NCI-H2107 (cell line): ENCODE measurements at regions not wholly inside any gene's neighbourhood (a gene's known extent, or its start where the extent isn't known, plus 50 kb on each side); places are given as distances from the start of the nearest gene placed in this dataset.

ENCODE experiments used
- DNase-seq: peaks from one replicate; lab custom pipeline; 2025; lab: John Stamatoyannopoulos, UW

GRCh38 chr14:51307551-51307950 lies 67.5 kb downstream of the TMX1 start:
- DNase-seq, result no peak

DNA sequence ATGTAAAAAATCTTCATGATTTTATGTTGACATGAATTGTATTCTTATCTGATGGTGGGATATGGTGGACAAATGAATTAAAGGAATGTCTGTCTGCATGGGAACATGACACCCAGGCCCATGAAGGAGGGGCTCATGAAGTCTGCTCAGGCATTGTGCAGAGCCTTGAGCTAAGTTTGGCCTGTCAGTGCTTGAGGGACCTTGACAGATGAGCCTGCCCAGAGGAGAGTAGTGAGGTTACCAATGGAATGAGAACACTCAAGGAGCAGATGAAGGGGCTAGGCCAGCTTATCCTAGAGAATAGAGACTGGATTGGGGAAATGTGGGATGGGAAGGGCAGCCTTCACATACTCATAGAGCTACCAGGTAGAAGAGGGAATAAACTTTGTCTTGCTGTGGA lies 68.8 kb downstream of the TMX1 start:
- DNase-seq, result no peak

- no peak for DNase-seq
Observed at GRCh38 chr14:51310505-51310944, 70.5 kb downstream of the TMX1 start.

- DNase-seq, result no peak
Observed at GRCh38 chr14:51314321-51315015, 74.4 kb downstream of the TMX1 start.

DNA sequence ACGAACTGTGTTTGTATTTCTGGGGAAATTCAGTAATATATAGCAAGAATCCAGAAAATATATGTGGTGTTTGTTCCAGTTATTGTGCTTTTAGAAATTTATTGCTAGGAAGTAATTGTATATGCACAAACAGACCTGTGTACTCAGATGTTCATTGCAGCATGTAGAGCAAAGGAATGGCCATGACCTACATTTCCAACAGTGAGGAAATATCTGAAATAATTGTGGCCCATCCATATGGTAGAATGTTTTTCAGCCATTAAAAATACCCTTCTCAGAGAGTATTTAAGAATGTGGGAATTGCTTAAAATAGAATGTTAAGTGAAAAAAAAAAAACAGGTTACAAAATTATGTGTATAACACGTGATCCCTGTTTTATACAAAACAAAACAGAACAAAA lies 77.3 kb downstream of the TMX1 start:
- no peak for DNase-seq

DNA sequence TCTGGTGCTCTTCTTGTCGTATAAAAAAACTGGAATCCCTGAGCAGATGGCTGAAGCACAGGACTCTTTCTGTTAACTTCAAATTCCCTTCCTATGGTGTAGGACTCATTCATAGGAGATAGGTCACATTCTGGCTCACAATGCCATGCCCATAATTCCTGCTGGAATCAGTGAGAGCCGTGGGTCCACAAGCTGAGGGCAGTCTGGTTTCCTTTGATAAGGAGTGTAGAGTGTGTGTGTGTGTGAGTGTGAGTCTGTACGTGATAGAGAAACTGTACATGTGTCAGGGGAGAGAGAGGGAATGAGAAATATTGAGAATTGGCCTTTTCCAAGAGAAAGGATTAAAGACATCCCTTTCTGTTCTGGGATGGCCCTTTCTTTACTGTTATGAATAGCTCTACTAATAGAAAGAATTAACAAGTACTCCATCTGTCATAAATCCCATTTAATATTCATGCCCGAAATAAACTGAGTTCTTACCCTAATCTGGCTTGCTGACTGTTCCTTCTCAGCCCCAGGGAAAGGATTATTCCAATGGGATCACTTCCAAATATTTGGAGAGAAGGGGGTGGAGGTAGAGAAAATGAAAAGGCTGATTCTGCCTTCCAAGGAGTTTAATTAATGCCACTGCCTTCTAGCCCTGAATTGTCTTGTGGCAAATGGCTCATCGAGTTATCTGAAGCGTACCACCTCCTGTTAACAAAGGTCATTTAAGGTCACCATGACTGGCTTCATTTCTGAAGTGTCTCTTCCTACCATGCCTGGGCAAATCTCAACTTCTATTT lies 79.0 kb downstream of the TMX1 start:
- no peak for DNase-seq

DNA sequence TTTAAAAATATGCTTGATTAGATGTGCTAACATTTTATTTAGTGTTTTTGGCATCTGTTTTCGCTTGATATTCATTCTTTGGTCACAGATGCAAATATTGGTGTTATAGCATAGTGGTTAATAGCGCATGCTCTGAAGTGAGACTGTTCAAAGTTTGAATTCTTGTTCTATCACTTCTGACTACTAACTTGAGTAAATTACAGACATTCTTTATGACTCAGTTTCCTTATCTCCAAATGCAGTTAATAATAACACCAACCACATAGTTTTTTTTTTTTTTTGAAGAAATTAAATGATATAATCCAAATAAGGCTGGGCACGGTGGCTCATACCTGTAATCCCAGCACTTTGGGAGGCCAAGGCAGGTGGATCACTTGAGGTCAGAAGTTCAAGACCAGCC lies 81.0 kb downstream of the TMX1 start:
- DNase-seq, result no peak

DNA sequence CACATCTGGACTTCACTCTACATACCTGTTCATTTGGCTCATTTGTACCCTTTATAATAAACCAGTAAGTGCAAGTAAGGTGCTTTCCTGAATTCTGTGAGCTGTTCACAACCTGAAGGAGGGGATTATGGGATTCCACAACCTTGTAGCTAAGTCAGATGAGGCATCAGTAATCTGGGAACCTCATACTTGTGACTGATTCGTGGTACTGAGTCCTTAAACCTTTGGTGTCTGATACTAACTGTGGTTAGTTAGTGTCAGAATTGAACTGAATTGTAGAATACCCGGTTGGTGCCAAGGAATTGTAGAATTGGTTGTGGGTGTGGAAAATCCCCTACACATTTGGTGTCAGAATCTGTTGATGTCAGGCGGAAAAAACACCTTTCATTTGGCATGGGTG lies 83.4 kb downstream of the TMX1 start:
- DNase-seq, result no peak

DNA sequence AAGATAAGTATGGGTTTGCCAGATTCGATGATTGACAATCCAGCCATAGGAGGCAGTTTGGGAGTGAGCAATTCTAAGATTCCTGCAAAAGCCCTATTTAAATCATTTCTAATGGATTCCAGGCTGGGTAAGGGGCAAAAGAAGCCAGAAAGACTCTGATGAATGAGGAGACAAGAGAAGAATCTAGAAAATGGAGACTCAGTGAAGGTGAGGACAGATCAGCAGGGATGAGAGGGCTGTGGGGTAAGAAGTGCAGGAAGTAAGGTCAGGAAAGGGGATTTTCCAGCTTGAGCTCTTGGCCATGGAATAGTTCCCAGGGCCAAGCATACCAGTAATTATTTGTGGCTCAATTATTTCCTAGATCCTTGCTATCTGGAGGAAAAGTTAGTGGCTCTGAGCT lies 87.3 kb downstream of the TMX1 start:
- no peak for DNase-seq

GRCh38 chr14:51328064-51328771 lies 88.2 kb downstream of the TMX1 start:
- peak; percentile 14 for DNase-seq

DNA sequence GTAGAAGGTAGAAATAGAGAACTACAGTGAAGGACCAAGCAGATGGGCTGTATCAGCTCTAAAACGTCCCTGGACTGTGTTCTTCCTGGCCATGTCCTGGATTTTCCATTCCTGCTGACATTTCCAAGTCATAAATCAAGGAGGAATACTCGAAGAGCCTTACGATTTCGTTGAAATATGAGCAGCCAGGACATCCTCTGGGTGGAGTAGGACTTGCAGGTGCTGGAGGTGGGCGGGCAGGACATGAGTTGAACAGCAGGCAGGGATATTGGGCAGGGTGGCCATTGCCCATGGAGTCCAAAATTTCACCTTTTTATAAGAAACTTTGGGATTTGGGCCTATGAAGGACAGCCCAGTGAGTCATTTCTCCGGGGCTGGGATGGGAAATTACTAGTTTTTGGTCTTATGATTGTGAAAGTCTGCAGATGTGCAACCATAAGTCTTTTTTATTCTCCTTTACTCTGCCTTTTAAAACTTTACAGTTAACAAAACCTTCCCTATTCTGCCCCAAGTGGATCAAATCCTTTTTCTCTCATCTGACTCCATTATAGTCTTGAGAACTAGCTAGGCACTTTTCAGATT lies 88.8 kb downstream of the TMX1 start:
- DNase-seq, result no peak

- DNase-seq, result no peak
Observed at GRCh38 chr14:51331486-51332367, 91.7 kb downstream of the TMX1 start.

GRCh38 chr14:51333299-51333698 lies 93.3 kb downstream of the TMX1 start:
- DNase-seq, result no peak

GRCh38 chr14:51333901-51334521 lies 94.0 kb downstream of the TMX1 start:
- DNase-seq, result no peak

DNA sequence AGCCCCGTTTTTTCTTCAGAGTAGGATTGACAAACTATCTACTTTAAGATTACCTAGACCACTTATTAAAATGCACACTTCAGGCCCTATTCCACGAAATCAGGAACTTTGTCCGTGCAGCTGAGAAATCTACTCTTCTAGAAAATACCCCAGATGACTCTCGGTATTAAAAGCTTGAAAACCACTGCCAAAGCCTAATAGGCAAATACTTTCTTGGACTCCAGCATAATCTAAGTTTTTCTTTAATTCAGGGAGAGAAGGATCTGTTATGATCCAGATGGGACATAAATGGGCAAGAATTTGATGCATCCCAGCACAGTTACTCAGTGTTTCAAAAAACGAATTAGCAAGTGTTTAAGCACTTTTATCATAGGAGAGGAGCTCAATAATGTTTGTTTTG lies 94.5 kb downstream of the TMX1 start:
- no peak for DNase-seq

GRCh38 chr14:51335531-51335930 lies 95.5 kb downstream of the TMX1 start:
- DNase-seq, result no peak

DNA sequence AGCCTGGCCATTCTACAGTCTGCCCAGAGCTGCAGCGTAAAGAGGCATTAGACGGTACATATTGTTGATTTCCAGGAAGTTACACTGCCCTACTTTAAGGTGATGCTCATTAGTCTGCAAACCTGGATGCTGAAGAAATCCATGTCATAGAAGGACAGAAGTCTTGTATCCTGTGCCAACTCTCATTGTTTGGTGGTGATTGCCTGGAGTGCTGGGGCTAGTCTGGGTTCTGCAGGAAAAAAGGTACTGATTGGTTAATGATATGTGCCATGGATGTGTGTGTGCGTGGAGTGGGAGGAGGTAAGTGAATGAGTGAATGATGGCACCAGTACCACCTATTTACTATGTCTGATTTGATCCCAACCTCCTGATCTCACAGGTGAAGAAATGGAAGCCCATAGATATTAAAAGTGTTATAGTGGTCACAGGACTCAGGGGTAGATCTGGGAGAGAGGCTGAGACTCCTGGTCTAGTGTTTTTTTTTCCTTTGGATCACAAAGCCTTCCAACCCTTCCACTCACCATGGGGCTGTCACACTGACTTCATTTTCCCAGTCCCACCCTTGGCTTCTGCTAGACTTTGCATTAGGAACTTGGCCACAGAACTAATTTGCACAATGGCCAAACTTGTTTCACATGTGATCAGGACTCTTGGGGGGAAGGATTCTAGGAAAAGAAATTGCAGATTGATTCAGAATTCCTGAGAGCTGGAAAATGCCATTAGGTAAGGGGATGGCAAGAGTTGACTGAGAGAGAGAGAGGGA lies 96.1 kb downstream of the TMX1 start:
- DNase-seq, result no peak

GRCh38 chr14:51336734-51337133 lies 96.7 kb downstream of the TMX1 start:
- DNase-seq, result no peak

- no peak for DNase-seq
Observed at GRCh38 chr14:51337520-51337919, 97.5 kb downstream of the TMX1 start.

DNA sequence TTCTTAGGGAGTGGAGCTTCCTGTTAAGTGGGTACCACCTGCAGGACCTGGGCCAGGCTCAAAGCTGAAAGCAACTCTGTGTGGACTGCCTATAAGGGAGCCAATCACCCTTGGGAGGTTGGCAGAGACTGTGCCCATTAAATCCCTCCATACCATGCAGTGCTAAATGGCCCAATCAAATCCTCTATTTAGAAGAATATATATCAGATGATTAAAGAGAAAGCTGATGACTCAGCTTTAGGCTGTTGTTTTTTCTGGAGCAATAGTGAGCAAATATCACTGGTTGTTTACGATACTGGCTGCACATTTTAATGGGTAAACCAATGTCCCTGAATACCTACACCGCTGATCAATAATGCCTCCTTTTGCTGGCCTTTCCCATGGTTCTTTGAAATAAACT lies 101.3 kb downstream of the TMX1 start:
- DNase-seq, result no peak
